HG03039 (cell line): ENCODE measurements at regions not wholly inside any gene's neighbourhood (a gene's known extent, or its start where the extent isn't known, plus 50 kb on each side); places are given as distances from the start of the nearest gene placed in this dataset.
"Not testable (repeated sequence)": the region's sequence is repeated elsewhere in the genome, so short reads cannot be mapped to it uniquely, and the experiment has no call there.

Experiments used
- ATAC-seq: cut with Tn5 transposase; IDR thresholded peaks from one replicate; pipeline ENCODE4 v1.9.1; 2021; ENCODE audit warnings: mild to moderate bottlenecking, moderate library complexity; ENCODE audit not compliant: unreplicated experiment

- ATAC-seq, result no peak
Measured at GRCh38 chr7:9200626-9201025, 767.2 kb downstream of the NXPH1 start.

- ATAC-seq, result no peak
Measured at GRCh38 chr7:9201928-9202327, 768.5 kb downstream of the NXPH1 start.

DNA sequence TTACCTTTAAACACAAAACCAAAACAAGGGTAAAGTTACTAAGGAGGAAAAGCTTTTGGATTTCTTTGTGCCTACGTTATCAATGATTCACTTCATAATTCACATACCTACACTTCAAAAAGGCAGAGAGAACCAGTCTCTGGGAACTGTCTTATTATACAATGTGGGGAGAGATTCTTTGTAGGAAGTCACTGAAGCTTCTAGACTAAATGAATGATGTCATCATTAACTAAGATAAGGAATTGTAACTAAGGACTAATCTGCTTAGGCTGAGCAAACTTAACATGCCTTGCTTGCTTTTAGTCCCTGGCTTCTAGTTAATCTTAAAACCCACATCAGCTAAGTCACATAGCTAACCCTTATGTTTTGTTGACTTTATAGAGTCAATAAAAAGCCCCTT, 771.2 kb downstream of the NXPH1 start:
- no peak for ATAC-seq

DNA sequence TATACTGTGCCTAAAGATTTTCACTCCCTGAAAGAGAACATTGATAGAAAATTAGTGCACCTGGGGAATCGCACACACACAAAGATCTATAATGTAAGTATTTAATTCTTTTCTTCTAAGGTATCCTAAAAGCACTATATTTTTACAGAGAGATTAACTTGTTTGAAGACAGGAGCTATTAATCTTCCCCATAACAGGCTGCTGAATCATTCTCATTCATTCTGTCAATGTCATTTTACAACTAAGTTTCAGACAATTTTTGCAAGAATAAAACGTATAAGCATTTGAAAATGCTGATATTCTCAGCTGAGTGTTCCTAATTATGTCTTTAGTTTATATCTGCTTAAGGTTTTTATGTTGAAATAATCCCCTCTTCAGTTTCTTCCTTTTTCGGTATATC, 776.7 kb downstream of the NXPH1 start:
- no peak for ATAC-seq

DNA sequence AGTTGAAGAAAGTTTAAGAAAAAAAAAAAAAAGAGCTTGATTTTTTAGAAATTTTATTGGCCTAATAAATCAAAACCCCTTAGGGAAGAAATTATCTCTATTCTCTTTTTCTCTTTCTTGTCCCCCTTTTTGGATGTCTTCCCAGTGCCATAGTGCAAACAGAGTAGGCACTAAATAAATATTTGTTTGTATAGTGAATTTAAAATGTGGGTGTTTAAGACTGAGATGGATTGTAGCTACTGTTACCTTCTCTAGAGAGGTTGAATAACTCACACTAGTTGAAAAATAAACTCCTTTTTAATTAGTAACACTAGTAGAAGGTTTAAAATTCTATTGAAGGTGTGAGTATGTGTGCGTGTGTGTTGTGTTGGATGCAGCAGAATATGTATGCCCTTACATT, 783.8 kb downstream of the NXPH1 start:
- no peak for ATAC-seq

- no peak for ATAC-seq
Measured at GRCh38 chr7:9226500-9226899, 793.1 kb downstream of the NXPH1 start.

DNA sequence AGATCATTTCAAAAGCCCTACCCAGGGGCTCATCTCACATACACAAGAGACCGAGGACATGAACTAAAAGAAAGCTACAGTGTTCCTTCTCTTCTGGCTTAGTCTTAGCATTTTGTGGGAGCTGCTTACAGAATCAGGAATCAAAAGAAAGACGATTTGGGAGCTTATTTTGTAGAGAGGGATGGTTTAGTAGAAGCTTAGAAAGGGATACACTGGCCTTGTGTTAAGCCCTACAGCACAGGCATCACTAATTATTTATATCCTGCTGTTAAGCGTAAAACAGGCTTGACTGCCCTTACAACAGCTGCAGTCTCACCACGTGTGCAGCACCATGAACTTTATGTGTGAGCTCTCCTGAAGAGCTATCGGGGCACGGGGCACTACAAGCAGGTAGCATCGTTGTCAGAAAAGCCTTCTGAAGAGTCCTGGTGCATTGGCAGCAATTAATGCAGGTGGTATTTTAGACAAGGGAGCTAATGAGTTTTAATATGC, 798.3 kb downstream of the NXPH1 start:
- ATAC-seq, result no peak

DNA sequence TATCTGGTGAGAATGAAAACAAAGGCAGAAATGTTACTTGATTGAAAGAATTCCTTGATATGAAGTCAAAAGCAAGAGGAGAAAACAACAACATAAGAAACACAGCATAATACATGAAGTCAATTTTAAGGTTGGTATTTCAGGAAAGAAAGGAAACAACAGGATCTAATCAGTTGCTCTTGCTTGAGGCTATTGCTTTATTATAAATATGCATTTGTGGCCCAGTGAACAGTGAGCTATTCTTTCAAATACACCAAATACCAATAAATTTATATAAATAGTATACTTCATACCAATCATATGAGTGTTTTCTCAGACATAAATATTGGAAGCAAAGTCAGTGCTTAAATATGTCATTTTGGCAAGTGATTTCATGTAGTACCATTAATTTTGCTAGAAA, 806.6 kb downstream of the NXPH1 start:
- ATAC-seq, result no peak

GRCh38 chr7:9241826-9242225, 808.4 kb downstream of the NXPH1 start:
- no peak for ATAC-seq

DNA sequence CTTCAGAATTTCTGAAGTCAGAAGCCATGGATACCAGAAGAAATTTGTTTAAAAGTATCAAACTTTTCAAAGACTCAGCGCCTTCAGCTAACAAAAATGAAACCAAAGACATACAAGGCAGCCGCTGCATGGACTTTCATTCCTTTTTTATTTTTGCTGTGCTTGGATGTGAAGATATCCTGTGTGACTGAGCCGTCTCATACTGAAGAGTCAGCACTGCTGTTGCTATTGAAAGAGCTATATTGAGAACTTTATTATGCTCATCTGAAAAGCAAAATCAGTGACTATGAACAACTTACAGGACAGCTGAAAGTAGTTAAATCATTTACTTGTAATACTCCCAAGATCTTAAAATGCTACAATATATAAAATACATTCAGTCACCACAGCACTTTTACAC, 809.2 kb downstream of the NXPH1 start:
- no peak for ATAC-seq

DNA sequence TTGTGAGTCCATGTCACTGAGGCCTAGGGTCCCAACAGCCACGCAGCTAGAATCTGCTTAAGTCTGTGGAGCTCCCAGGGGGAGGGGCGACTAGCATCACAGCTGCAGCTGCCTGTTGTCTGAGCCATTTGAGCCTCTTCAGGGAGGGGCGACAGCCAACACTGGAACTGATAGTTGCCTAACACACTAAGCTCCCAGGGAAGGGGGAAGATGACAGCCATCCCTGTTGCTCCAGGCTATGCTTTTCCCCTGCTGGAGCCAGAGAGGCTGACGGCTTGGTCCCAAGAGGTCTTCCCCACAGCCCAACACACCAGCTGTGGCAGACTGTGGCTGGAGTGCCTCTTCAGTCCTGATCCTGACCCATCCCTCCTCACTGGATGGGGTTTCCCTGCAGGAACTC, 817.5 kb downstream of the NXPH1 start:
- no peak for ATAC-seq

DNA sequence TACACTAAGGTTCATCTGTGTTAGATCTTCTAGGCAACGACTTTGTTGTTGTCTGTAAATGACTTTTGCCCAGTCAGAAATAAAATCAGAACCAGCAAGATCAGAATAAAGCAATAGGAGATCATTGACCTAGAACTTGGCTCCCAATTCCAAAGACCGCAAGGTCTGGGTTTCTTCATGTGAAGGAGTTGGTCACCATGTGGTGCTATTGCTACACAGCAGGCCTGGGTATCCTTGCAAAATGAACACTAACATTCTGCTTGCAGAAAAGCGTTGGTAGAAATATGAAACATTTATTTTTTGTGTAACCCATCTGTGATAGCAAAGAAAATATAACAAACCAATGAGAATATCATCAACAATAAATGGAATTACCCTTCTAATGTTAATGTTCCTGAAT, 831.0 kb downstream of the NXPH1 start:
- no peak for ATAC-seq

- no peak for ATAC-seq
Measured at GRCh38 chr7:9280088-9280487, 846.7 kb downstream of the NXPH1 start.

GRCh38 chr7:9283246-9283645, 849.8 kb downstream of the NXPH1 start:
- no peak for ATAC-seq

GRCh38 chr7:9302436-9302835, 869.0 kb downstream of the NXPH1 start:
- ATAC-seq, result no peak

- no peak for ATAC-seq
Measured at GRCh38 chr7:9307131-9307530, 873.7 kb downstream of the NXPH1 start.

- no peak for ATAC-seq
Measured at GRCh38 chr7:9324513-9324912, 891.1 kb downstream of the NXPH1 start.

DNA sequence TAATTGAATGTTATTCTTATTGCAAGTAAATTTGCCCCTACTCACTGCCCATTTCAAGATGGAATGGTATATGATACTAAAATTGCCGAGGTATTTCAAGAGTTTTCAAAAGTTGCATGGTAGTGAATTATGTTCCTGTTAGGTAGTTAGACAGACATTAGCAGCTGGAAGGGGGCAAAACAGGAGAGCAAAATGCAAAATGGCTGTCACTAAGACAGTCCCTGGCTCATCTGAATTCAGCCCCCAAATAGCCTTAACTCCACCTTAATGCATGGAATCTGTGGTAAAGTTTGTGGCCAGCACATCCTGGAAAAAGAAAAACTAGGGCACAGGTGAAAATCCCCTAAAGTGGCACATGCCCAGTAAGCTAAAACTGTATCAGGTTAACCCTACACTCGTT, 894.9 kb downstream of the NXPH1 start:
- no peak for ATAC-seq

GRCh38 chr7:9349625-9350024, 916.2 kb downstream of the NXPH1 start:
- ATAC-seq, result no peak

- no peak for ATAC-seq
Measured at GRCh38 chr7:9391221-9391620, 957.8 kb downstream of the NXPH1 start.

DNA sequence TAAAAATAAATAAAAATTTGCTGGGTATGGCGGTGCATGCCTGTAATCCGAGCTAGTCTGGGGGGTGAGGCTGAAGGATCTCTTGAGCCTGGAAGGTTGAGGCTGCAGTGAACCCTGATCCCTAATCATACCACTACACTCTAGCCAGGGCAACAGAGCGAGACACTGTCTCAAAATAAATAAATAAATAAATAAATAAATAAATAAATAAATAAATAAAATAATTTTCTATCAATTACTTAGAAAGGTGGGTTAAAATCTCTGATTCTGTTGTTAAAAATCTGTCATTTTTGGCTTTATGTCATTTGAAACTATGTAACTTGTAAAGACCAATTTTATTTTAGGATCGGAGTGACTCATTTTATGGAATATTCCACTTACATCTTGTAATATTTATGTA, 958.6 kb downstream of the NXPH1 start:
- no peak for ATAC-seq

GRCh38 chr7:9404386-9404785, 971.0 kb downstream of the NXPH1 start:
- ATAC-seq, result not testable (repeated sequence)

DNA sequence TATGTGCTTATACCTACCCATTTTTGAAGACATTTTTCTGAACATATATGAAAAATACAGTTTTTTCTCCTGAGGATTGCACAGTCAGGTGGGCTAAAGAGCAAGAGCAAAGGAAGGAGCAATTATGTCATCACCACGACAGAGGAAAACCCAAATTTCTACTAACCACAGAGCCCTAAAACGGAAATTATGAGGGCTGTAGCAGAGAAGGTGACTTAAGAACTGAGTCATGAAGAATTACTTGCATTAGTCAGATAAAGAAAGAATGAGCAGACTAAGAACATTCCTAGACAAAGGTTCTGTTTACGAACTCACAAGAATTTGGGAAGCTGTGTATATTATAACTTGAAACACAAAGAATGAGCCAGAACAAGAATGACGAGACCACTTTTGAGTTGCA, 974.4 kb downstream of the NXPH1 start:
- ATAC-seq, result no peak

DNA sequence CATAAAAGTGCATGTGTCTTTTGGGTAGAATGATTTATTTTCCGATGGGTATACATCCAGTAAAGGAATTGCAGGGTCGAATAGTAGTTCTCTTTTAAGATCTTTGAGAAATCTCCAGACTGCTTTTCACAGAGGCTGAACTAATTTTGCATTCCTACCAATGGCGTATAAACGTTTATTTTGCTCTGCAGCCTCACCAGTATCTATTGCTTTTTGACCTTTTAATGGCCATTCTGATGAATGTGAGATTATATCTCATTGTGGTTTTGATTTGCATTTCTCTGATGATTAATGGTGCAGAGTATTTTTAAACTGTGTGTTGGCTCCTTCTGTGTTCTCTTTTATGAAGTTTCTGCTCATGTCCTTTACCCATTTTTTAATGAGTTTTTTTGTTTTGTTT, 1020.1 kb downstream of the NXPH1 start:
- ATAC-seq, result no peak
